AG09319 (cell line): ENCODE measurements at regions not wholly inside any gene's neighbourhood (a gene's known extent, or its start where the extent isn't known, plus 50 kb on each side); places are given as distances from the start of the nearest gene placed in this dataset.

ENCODE experiments used
- DNase-seq: peaks from one replicate; pipeline ENCODE4 v3.0.0-alpha.2; 2010; ENCODE audit warnings: low read depth; ENCODE audit errors: extremely low read depth
- TF ChIP-seq, protein P1 (sequence below): IDR thresholded peaks from 2 replicates; pipeline ENCODE4 v1.5.1; 2011; ENCODE audit warnings: low read depth, mild to moderate bottlenecking, inconsistent platforms, low read length, moderate library complexity

DNA sequence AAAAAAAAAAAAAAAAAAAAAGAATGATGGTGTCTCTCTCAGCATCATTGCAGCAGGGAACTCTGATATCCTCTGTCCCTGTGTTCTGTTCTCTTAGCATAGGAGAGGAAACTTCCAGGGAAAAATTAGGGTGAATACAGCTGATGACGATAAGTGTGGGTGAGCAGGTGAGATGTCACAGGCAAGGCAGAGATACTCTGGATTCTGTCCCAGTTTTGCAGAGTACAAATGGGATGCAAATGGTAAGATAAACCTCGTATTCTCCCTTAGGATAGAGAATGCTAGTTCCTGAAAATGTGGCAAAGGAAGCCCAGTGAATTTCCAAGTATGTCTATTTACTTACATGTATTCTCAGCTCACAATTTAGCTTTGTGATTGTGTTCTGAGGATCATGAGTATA is 671.6 kb upstream of the BOD1L1 start:
- no peak for DNase-seq

DNA sequence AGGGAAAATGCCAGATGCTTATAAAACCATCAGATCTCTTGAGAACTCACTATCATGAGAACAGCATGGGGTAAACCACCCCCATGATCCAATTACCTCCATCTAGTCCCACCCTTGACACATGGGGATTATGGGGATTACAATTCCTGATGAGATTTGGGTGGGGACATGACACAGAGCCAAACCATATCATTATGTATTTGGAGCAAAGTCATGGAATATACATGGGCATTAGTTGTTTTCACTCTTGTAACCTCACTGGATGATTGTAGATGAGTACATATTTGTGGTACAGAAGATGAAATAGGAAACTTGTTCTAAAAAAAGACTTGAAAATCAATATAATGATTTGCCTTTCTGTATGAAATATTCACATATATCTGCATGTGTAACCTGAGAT is 674.5 kb upstream of the BOD1L1 start:
- TF ChIP-seq, protein P1, sequence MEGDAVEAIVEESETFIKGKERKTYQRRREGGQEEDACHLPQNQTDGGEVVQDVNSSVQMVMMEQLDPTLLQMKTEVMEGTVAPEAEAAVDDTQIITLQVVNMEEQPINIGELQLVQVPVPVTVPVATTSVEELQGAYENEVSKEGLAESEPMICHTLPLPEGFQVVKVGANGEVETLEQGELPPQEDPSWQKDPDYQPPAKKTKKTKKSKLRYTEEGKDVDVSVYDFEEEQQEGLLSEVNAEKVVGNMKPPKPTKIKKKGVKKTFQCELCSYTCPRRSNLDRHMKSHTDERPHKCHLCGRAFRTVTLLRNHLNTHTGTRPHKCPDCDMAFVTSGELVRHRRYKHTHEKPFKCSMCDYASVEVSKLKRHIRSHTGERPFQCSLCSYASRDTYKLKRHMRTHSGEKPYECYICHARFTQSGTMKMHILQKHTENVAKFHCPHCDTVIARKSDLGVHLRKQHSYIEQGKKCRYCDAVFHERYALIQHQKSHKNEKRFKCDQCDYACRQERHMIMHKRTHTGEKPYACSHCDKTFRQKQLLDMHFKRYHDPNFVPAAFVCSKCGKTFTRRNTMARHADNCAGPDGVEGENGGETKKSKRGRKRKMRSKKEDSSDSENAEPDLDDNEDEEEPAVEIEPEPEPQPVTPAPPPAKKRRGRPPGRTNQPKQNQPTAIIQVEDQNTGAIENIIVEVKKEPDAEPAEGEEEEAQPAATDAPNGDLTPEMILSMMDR = no peak
- DNase-seq = no peak

More for the DNA sequence above, 671.6 kb upstream of the BOD1L1 start:
- TF ChIP-seq, protein P1 = no peak

DNA sequence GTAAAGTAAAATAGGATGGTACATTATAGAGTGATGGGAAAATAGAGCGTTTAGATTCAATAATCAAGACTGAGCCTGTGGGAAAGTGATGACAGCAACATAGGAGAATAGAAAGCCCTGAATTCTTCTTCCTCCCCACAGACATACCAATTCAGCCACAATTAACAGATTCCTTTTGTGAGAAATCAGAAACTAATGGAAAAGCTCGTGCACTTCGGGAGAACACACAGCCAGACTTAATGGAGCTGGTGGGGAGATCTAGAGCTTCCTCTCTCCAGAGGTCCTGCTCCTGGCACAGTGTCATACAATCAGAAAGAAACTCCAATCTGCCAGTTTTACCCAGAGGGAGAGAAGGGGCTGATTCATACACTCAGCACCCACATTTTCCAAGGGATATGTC is 676.3 kb upstream of the BOD1L1 start:
- DNase-seq = no peak
- TF ChIP-seq, protein P1 = no peak

DNA sequence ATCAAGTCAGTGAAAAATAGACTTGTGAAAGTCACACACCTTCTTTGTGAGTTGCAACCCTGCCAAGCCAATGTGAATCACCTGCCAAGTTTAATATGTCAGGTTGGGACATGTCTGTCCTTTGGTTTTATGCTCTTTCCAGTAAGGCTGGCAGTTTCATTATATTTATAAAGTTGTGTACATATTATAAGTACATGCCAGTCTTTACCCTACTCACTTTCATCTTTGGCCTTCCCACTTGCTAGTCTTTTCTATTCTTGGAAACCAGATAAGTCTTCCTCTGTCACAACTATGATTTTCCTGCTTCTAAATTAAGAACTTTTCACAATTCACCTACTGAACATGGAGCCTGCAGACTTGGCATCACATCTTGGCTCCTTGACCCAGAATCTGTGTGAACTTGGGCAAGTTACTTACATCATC is 680.7 kb upstream of the BOD1L1 start:
- TF ChIP-seq, protein P1 = no peak
- no peak for DNase-seq

DNA sequence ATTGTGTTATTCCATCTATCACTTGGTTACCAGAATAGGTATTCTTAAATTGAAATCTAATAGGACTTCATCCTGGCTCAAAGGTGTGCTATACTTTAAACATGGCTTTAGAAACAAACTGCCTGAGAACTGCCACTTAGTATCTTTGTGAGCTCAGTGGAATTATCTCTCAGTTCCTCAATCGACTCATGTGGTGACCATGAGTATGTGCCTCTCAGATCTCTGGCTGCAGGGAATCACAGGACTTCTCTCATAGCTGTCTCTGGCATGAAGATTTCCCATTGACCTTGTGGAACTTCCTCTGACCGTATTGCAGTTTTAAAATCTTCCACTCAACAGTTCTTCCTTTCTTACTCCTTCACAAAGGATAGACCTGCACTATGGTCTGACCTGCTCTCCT is 681.9 kb upstream of the BOD1L1 start:
- no peak for DNase-seq
- TF ChIP-seq, protein P1 = no peak

DNA sequence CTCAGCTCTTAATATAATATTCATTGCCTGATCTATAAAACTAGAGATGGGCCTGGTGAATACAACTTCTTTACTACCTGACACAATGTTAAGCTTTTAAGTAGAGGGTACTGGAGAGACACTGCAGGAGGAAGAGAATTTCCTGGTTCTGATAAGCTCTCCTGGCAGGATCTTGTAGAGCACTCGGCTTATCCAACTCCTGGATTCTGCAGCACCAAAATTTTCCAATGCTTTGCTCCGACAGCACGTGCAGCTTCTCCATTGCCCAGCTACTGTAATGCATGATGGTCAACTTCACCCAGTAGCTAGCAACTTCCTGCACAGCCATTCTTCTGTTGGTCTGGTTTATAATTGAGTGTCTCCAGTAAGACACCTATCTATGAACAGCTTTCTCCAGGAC is 686.2 kb upstream of the BOD1L1 start:
- TF ChIP-seq, protein P1 = no peak
- DNase-seq = no peak

DNA sequence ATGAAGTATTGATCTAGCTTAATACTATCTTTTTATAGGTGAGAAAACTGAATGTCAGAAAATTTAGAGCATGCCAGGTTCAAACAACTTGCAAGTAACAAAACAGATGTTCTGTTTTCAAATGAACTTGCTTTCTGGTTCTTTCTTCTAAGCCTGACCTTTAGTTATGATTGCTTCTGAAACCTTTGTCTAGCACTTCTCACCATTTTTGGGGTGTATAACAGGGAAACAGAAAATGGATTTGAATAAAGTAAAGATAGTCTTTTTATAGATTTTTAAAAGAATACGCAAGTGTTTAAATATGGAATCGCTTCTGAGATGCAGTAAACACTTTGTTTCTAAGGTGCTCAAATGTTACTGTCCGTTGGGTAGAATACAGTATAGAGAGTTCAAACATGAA is 687.2 kb upstream of the CPEB2 start:
- no peak for DNase-seq
- TF ChIP-seq, protein P1 = no peak
